ENCODE measurements at regions not wholly inside any gene's neighbourhood (a gene's known extent, or its start where the extent isn't known, plus 50 kb on each side); places are given as distances from the start of the nearest gene placed in this dataset.
"Not testable (repeated sequence)": the region's sequence is repeated elsewhere in the genome, so short reads cannot be mapped to it uniquely, and the experiment has no call there.

DNA sequence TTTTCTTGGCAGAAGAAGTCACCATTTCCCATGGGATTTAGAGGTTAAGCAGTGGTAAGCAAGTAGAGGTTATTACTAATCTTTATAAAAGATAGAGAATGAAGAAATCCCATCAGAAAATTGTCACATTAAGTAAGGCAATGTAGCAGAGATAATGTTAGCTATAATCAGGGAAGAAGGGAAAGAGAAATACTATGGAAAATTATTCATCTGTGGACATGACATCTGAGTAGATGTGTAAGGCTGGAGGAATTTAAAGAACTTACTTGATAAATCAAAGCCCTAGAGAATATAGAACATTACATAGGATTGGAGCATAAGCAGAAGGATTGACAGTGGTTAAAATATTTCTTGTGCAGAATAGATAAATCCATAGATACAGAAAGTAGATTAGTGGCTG is 553.1 kb upstream of the CBLB start:
- no peak for DNase-seq

DNA sequence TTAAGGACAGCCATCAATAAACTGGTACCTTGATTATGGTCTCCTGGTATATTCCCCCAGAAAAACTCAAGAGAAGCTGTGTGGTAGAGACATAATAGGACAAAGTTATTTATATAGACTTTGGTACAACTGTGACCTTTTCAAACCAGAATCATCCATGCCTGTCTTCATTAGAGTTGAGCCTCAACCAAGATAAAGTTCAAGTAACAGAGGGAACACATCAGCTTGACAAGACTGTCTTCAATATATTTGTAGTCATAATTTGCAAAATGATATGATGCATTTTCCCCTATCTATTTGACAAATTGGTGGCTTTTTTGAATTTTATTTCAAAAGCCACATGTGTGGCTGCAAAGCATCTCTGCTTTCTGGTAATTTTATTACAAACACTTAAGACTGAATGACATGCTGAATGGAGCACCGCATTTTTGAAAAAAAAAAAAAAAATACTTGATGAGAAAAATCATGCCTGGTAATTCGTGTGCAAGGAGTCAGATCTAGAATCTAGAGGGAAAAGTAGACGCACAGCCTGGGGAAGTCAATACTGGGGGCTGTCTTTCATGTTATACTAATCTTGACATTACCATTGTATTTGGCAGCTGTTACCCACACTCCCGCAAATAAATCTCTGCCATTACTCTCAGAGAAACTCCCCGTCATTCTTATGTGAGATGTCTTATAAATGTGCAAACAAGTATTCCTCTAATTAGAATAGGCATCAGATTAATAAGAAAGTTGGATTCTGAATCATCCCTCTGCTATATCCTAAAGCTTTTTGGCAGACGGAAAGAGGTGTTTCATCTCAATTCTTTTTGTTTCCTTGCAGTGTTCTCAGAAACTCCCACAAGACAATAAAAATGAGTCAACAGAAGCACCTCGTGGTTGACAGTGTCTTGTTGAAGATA is 554.8 kb upstream of the CBLB start:
- peak; percentile 29 to 44 for DNase-seq

DNA sequence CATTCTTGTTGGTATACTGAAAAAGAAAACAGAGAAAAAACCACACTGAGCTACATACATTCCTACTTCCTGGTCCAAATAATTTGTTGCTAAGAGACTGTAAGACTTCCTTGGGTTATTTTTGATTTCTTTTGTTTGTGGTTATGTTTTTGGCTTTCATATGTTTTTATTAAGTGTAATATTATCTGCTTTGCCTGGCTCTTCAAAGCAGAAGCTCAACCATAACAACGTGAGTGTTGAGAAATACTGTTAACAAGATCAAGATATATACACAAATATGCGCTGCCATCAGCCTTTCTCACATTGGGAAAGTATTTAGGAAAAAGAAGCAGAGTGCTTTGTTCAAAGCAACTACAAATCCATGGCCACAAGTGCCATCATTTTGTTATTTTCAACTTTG is 556.2 kb upstream of the CBLB start:
- DNase-seq: no peak

DNA sequence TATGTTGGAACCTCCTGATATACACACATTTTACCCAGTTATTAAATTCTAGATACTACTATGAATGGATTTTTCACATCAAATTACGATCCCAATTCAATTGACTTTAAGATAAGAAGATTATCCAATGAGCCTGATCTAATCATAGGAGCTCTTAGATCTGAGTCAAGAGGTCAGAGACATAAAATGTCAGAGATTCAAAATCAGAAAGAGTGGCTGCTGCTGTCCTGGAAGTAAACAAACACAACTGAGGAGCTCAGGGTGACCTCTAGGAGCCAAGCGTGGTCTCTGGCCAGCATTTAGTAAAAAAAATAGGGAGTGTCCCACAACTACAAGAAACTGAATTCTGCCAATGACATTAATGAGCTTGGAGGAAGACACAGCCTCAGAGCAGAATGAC is 557.1 kb upstream of the CBLB start:
- DNase-seq: no peak

DNA sequence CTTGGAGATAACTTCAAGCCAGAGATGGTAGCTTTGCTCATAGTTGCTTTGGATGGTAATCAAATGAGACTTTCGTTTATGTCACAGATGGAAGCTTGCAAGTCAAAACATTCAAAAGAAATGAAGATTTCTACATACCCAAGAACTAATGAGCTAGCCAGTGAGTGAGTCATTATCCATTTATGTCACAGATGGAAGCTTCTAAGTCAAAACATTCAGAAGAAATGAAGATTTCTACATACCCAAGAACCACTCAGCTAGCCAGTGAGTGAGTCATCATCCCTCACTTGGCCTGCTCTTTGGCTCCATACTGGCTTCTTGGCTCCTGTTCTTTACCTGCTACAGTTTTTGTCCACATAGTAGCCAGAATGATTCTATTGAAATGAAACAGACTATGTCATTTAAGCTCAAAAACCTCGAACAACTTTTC is 559.8 kb upstream of the CBLB start:
- peak; percentile 43 to 56 for DNase-seq

DNA sequence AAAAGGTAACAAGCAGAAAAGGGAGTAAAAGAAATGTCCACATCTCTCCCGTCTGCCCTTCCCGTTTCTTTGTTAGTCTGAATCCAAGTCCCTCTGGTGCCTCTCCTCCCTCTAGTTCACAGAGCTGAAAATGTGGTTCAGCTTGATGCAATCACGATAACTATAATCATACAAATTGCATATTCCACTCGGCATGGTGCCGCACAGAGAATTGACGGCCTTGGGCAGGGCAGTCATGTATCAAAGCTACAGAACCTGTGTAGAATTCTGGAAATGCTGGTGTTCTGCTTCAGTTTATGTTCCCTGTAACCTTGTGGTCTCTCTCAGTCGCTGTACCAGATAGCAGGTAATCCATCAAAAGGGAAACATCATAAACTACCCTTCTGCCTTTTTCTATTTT is 562.9 kb upstream of the CBLB start:
- no peak for DNase-seq

DNA sequence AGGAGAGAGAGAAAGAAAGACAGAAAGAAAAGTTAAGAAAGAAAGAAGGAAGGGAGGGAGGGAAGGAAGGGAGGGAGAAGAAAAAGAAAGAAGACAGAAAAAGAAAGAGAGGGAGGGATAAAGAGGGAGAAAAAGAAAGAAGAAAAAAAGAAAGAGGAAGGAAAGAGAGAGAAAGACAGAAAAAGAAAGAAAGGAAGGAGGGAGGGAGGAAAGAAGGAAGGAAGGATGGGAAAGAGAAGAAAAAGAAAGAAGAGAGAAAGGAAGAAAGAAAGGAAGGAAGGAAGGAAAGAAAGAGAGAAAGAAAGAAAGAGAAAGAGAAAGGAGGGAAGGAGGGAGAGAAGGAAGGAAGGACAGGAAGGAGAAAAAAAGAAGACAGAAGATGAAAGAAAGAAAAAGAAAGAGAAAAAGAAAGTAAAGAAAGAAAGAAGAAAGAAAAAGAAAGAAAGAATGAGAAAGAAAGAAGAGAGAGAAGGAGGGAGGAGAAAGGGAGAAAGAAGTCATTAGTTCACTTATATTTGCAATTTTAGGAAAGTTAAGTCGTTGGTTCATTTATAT is 567.2 kb upstream of the CBLB start:
- DNase-seq: no peak

DNA sequence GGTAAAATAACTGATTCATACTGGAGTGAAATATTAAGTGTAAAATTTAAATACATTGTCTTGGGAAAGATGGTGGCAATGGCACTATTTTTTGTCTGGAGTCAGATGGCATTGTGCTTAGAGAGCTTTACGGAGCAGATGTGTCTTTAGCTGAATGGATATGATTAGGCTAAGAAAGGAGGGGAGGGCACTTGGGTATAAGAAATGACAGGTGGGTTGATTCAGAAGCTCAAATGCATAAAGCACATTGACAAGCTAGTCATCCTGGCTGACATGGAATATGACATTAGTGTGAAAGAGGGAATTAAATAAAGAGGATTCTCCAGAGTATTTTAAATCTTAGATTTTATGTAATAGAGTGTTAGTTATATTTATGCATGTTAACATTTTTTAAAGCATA is 570.1 kb upstream of the CBLB start:
- no peak for DNase-seq

DNA sequence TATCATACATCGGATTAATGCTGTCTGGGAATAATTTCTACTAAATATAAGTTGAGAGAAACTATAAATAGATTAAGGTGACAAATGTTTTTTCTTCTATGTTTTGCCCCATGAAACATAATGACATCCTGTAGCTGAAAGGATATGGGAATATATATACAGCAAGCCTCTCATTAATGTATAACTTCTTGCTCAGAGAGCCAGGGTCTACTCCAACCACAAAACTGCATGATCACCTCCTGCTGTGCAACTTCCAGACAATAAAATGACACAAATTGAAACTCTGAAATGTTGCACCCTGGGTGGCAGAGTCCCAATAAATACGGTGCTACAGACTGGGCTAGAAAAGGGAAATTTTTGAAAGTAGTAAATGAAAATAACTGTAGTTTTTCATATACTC is 571.9 kb upstream of the CBLB start:
- no peak for DNase-seq

DNA sequence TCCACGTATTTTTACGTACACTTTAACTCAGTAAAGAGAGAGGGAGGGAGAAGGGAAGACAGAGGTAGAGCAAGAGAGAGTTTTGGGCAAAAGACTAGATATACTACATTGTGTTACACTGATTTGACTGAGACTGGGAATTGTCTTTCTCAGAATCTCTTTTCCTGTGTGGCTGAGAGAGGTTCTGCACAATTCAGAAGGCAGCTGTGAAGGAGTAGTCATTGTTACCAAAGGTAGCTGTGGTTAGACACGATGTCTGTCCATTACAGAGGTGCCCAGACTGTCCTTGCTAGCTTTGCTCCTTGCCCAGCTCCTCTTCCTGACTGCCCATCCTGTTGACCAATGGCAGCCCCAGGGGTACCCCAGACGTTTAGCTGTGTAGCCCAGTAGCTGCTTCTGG is 577.5 kb upstream of the CBLB start:
- DNase-seq: no peak

DNA sequence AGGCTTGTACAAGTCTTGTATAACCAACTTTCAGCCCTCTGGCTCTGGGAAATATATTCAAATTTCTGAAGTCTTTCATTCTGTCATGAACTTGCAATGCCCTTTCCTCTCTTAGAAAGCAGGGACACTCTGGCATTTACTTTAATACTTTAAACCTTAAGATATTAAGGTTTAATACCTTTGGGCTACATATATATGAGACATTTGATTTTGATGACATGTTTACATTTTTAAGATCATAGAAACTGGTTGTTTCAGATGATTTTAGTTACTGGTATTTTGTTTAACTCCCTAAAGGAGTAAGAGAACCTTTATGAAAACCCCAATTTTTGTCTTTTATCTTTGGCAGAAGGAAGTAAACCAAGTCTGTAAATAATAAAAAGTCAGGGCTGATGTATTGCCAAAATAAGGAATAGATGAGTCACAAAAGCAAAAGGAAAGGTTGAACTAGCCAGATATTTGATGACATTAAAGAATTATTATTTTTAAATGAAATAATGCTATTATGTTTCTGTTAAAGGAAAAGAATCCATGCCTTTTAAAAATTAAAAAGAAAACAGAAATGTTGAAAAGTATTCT is 579.0 kb upstream of the CBLB start:
- DNase-seq: no peak

DNA sequence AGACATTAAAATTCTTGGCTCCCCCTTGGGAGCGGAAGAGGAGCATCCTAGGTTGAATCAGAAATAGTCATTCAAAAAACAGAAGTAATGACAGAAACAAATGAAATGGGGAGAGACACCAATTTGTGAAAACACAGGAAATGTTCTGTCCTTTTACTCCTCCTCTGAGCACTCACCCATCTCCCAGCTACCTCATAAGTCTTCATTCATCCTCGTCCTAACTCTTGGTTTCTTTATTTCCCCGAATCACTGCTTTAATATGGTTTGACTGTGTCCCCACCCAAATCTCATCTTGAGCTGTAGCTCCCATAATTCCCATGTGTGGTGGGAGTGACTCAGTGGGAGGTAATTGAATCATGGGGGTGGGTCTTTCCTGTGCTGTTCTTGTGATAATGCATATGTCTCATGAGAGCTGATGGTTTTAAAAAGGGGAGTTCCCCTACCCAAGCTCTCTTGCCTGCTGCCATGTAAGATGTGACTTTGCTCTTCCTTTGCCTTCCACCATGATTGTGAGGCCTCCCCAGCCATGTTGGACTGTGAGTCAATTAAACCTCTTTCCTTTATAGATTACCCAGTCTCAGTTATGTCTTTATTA is 579.7 kb upstream of the CBLB start:
- DNase-seq: not testable (repeated sequence)

DNA sequence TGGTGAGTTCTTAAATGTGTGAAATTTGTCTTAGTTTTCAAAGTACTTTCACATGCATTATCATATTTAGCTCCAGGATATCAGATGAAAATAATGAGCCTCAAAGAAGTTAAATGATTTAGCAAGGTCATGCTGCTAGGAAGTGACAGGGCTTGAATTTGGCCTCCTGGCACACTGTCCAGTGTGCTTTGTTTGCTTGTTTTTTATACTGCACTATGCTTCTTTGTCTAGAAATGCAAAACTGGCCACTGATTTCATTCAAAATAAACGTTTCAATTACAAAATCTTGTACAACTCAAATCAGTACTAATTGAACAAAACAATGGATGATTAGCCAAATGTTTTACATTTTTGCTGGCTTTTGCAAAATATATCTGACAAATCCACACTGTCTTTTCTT is 583.3 kb upstream of the CBLB start:
- DNase-seq: no peak

DNA sequence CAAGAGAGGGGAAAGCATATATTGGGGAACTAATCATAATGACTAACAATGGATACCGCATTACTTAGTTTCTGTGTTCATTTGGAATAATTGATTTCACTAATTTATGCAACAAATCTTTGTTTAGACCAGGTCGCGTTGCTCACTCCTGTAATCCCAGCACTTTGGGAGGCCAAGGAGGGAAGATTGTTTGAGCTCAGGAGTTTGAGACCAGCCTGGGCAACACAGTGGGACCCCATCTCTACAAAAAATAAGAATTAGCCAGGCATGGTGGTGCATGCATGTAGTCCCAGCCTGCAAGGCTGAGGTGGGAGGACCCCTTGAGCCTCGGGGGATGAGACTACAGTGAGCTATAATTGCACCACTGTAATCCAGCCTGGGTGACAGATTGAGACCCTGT is 585.7 kb upstream of the CBLB start:
- no peak for DNase-seq

DNA sequence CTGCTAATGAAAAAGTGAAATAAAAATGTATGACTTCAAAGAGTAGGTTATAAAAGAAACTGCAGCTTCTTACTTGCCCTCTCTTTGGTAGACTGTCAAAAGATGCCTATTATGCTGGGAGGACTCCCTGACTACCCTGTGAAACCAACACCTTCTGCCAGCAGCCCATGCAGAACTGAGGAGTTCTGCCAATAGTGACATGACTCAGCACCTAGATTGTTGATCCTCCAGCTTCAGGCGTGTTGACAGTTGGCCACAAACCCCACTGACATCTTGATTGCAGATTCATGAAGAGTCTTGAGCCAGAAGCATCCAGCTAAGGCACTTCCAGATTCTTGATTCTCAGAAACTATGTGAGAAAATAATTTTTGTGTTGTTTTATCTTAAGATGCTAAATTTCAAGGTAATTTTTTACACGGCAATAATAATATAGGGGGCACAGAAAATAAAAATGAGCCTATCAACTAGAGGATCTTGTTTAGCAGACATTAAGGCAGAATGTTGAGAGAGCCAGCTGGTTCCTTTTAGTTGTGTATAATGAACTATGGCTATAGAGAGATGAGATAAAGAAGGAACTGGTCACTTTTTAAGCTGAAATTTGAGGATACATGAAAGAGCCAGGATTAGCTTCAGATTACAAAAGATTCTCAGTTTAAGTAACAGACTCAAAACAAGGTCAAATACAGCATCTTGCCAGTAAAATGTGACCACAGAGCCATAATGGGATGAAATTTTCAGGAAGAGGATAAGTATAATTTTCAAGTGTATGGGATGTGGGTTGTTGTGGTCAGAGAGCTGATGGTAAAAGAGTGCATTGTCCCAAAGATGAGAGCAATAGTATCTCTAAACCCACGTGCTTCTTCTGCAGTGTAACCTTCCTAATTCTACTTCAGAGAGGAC is 588.7 kb upstream of the CBLB start:
- peak; percentile 19 to 40 for DNase-seq

DNA sequence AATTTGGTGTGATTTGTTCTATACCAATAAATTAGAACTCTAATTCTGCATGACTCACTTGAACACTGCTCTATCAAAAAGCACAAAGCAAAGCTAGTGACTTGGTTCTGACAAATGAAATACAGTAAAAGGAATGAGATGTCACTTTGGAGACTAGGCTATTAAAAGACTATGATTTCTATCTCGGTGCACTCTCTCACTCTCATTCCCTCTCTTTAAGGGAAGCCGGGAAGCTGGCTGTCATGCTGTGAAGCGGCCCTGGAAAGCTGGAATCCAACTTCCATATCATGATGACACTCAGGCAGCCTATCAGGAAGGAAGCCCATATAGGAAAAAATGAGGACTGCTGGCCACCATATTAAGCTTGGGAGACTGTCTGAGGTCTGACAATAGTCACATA is 590.1 kb upstream of the CBLB start:
- DNase-seq: no peak

DNA sequence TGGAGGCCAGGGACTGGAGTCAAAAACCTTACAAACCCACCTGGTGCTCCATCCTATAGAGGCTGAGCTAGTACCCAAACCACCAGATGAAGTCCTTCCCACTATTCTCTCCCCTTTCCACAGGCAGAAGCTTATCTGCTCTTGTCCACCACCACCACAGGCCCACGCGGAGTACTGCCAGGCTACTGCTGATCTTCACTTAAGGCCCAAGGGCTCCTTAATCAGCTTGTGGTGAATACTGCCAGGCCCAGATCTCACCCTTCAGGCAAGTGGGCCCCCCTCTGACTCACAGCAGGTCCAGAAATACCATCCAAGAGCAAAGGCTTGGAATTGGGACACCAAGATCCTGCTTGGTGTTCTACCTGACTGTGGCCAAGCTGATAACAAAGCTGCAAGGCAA is 598.1 kb upstream of the CBLB start:
- DNase-seq: no peak

DNA sequence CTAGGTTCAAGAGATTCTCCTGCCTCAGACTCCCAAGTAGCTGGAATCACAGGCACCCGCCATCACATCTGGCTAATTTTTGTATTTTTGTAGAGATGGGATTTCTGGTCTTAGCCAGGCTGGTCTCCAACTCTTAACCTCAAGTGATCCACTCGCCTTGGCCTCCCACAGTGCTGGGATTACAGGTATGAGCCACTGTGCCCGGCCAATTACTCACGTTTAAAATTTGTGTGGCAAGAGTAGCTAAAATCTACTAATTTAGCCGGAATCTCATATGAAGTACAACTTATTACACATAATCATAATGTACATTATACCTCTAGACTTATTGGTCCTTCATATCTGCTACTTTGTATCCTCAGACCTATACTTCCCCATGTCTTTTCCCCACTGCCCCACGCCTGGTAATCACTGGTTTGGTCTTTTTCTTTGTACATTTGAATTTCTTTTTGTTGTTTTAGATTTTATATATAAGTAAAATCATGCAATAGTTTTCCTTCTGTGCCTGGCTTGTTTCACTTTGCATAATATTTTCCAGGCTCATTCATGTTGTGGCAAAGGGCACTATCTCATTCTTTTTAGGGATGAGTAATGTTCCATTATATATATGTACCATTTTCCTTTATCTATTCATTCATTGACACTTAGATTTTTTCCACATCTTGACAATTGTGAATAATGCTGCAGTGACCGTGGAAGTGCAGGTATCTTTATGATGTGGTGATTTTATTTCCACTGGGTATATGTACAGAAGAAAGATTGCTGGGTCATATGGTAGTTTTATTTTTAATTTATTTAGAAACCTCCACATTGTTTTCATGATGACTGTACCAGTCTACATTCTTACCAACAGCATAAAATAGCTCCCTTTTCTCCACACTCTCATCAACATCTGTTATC is 605.0 kb upstream of the CBLB start:
- DNase-seq: peak; percentile 41 to 57

DNA sequence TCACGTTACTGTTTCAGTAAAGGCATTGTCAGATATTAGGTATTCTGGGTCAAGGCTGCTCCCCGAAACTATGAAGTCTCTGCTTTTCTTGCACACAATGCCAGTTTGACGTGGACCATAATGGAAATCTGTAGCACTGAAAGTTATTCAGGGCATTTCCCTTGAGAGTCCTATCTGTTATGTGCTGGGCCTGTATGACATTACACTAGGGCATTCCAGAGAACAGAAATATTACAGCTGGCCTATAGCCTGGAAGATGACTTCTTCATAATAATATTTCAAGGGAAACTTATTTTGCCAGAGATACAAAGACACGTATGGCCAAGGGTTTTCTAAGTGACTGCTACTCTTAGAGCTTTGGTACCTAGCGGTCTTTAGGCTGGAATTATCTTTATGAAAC is 613.6 kb upstream of the CBLB start:
- no peak for DNase-seq

DNA sequence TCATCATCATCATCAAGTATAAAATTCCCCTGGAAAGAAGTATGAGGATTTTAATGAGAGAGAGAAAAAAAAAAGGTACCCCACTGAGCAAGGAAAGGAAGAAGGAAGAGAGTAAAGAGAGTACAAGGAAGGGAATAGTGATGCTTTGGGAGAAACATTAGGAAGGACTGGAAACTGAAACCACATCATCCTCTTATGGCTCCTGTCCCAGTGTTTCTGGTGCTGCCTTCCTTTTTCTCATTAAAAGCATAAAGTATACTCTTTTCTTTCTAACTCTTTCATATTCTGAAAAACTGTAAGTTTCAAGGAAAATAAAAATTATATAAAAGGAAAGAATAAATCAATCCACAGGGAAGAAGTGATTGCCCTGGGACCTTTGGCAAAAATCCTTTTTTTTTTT is 616.4 kb upstream of the CBLB start:
- DNase-seq: no peak

DNA sequence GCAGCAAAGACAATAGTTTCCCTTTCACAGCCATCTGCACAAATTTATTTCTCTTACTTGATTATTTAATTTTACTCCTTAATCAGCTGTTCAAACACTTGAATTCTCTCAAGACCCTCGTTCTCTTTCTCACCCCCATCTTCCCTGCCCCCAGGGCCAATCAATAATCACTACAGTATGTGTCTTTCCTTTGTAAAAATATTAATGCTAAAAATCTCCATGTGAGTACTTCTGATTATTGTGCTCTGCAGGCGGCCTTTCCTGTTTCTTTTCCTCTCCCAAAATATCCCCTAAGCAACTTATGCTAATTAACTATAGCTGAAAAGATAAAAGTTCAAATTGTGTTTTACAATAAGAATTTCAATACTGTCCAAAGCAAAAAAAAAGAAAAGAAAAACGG is 617.0 kb upstream of the CBLB start:
- DNase-seq: no peak

Data from activated CD4-positive, alpha-beta T cell treated with anti-CD3 and anti-CD28 coated beads, Interleukin-2, amount 50 U/mL, for 48 hours (primary cell).